Activated naive CD4-positive, alpha-beta T cell treated with Interleukin-2 at 50 U/mL for 16 hours (primary cell): ENCODE measurements at regions not wholly inside any gene's neighbourhood (a gene's known extent, or its start where the extent isn't known, plus 50 kb on each side); places are given as distances from the start of the nearest gene placed in this dataset.
"Not testable (repeated sequence)": the region's sequence is repeated elsewhere in the genome, so short reads cannot be mapped to it uniquely, and the experiment has no call there.

Source experiments
- DNase-seq: peaks from one replicate; pipeline ENCODE4 v3.0.0-alpha.2; 2020

GRCh38 chr4:130703211-130703935 lies 1607.4 kb downstream of the C4orf33 start:
- DNase-seq: no peak

- no peak for DNase-seq
These were observed 1609.1 kb downstream of the C4orf33 start for GRCh38 chr4:130705023-130705422.

DNA sequence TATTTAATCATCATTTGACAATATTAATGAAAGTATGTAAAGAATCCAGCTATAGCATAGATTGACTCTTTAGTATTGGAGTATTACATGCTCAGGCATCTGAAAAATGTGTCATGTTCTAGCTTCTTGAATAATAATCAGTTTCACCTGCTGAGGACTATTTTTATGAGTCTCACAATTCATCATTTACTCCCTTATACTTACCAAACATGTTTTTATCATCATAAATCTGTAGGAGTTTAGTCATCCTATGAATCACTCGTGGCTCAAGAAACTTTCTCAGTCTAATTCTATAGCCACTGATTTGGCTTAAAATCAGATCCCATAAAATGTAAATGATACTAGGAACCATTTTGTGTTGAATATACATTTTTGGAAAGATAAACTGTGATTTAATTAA lies 1616.1 kb downstream of the C4orf33 start:
- DNase-seq: no peak

GRCh38 chr4:130714006-130714405 lies 1618.1 kb downstream of the C4orf33 start:
- DNase-seq: no peak

- DNase-seq: no peak
These were observed 1626.4 kb downstream of the C4orf33 start for GRCh38 chr4:130722361-130722760.

DNA sequence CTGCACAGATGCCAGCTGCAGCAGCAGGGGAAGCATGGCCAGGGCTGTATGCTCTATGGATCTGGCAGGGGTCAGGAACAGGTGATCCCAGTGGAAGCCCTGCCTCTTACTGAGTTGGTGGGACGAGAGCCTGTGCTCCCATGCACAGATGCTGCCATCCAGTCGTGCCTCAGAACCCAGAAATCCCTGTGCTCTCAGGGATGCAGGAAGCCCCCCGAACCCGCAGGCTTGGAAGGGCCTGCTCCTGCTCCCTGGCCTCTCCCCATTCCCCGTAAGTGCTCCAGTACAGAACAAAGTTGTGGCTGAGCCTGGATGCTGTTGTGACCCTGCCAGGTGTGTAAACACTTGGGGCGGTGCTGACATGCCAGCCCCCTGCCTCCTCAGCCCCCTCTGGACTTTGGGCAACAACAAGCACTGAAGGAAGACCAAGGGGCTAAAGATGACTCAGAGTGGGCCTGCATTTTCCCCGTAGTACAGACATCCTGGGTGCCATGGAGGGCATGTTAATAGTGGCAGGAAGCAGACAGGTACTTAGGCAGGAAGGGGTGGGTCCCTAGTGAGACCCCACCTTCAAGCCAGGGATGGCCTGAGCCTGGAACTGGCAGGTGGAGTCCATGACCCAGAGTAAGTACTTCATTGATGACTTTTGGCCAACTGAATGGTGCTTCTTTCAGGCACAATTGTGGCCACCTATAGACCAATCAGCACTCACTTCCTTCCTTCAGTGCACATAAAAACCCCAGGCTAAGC lies 1640.7 kb downstream of the C4orf33 start:
- no peak for DNase-seq

DNA sequence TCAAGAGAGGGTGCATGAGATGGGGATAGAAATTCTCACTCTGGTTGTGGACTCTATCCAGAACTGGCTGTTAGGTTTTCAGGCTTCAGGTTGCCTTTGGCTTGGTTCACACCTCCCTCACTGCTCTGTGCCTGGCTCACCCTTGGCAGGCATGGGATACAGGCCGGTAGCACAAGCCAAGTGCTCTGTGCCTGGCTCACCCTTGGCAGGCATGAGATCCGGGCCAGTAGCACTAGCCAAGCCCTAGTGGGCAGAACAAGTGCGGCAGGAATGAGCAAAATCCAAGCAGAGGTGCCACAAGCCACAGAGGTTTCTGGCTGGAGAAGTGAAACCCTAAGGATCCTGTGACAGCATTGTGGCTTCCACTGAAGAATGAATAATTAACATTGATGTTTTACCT lies 1642.3 kb downstream of the C4orf33 start:
- no peak for DNase-seq

DNA sequence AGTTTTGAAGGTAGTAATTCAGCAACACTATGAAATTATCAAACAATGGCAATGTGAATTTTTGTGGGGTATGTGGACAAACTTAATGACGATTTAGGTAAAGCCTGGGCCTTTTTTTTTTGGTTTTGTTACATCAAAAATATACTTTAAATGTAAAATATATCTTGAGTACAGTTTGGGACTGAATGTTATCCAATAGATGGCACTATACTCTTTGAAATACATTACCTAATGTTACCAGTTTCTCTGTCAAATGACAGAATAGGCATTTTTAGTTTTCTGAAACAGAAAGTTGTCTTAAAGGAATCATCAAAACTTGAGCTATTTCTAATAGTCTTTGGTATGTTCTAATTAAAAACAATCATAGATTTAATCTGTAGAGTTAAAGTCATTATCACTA lies 1651.9 kb downstream of the C4orf33 start:
- DNase-seq: no peak

- DNase-seq: no peak
These were observed 1658.0 kb downstream of the C4orf33 start for GRCh38 chr4:130753926-130754325.

DNA sequence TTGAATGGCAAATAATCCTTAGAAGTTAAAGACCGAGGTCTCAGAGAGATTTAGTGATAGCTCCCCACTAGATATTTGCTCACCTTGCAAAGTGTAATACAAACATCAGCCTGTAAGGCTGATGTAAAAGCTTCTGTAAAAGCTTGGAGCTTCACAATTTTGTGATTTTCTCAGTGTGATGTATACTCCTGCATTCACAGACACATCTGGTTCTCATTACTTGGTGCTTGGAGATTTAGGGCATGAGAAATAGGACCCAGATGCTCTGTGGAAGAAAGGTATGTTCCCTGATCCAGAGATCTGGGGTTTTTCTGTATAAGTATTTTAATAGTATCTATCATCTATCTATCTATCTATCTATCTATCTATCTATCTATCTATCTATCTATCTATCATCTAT lies 1664.3 kb downstream of the C4orf33 start:
- no peak for DNase-seq

DNA sequence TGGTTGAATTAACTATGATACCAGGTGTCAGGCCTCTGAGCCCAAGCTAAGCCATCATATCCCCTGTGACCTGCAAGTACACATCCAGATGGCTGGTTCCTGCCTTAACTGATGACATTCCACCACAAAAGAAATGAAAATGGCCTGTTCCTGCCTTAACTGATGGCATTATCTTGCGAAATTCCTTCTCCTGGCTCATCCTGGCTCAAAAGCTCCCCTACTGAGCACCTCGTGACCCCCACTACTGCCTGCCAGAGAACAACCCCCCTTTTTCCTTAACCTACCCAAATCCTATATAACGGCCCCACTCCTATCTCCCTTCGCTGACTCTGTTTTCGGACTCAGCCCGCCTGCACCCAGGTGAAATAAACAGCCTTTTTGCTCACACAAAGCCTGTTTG lies 1671.4 kb downstream of the C4orf33 start:
- not testable (repeated sequence) for DNase-seq

DNA sequence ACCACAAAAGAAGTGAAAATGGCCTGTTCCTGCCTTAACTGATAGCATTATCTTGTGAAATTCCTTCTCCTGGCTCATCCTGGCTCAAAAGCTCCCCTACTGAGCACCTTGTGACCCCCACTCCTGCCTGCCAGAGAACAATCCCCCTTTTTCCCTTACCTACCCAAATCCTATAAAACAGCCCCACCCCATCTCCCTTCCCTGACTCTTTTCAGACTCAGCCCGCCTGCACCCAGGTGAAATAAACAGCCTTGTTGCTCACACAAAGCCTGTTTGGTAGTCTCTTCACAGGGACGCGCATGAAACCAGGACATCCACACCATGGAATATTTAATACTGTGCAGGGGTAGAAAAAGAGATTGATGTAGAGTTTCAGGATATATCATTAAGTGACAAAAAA lies 1677.0 kb downstream of the C4orf33 start:
- not testable (repeated sequence) for DNase-seq

- no peak for DNase-seq
These were observed 1712.5 kb downstream of the C4orf33 start for GRCh38 chr4:130808492-130808891.

DNA sequence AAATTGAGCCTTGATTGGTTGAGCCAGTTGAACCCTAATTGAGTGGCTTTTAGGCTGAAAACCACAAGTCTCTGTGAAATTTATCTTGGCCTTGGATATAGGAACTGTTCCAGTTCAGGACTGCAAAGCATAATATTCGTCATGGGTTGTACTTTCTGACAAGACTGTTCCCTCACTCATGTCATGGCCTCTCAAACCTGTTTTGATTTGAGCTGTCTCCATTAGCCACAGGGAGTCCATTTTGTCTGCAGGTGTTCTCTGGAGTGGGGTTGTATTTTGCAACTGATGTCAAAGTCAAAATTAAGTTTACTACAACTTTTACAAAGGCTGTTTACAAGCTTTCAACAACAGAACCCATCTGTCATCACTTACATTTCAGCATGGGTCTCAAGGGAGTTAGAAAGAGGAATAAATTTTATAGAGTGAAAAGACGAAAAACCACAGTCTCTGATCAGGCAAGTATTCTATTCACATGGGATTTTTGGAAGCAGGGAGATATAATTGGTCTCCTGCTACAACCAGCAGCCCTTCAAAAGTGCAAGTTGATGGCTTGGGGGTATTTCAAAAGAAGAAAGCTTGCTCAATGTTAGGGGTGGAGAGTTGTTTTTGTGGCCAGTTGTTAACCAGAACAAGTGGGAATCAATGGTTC lies 1716.3 kb downstream of the C4orf33 start:
- no peak for DNase-seq

DNA sequence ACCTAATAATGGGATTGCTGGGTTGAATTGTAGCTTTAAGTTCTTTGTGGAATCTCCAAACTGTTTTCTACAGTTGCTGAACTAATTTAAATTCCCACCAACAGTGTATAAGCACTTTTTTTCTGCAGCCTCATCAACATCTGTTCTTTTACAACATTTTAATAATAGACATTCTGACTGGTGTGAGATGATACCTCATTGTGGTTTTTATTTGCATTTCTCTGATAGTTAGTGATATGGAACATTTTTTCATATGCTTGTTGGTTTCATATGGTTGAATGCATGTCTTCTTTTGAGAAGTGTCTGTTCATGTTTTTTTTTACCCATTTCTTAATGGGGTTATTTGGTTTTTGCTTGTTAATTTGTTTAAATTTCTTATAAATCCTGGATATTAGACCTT lies 1718.9 kb downstream of the C4orf33 start:
- DNase-seq: no peak

GRCh38 chr4:130820448-130820847 lies 1724.5 kb downstream of the C4orf33 start:
- DNase-seq: no peak

DNA sequence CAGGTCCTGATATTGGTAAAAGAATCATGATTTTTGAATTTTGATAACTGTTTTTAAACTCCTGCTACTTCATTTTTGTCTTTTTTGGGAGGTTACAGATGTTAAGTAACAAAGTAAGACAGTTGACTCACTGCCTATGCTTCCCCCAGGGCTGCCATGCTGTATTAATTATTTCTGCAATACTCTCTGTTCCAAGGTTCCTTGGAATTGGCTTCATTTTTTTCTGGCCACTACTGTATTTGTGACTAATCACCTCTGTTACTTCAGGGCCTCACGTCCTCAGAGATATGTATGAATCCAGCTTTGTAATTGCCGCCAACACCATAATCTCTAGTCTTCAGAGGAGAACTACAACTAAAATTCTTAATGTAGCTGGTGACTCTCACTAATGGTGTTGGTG lies 1729.3 kb downstream of the C4orf33 start:
- no peak for DNase-seq

- DNase-seq: no peak
These were observed 1754.1 kb downstream of the C4orf33 start for GRCh38 chr4:130850019-130850524.

- DNase-seq: no peak
These were observed 1755.2 kb downstream of the C4orf33 start for GRCh38 chr4:130851107-130851506.

DNA sequence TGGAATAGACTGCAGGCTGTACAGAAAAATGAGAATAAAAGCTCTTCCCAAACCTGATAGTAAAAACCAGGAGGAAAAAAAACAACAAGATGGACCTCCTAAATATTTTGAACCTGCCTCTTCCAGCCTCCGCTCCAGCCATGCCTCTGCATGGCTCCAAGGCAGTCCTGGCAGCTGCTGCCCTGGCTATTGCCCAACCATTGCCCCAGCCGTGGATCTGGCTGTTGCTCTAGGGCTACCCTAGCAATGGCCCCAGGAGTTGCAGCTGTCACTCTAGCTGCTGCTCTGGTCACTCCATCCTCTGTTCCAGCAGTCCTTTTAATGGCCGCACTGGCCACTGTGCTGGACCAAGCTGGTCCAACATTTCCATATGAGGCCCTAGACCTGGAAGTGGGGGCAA lies 1756.0 kb downstream of the C4orf33 start:
- no peak for DNase-seq

GRCh38 chr4:130855533-130855932 lies 1759.6 kb downstream of the C4orf33 start:
- no peak for DNase-seq

GRCh38 chr4:130859991-130860390 lies 1764.0 kb downstream of the C4orf33 start:
- no peak for DNase-seq

DNA sequence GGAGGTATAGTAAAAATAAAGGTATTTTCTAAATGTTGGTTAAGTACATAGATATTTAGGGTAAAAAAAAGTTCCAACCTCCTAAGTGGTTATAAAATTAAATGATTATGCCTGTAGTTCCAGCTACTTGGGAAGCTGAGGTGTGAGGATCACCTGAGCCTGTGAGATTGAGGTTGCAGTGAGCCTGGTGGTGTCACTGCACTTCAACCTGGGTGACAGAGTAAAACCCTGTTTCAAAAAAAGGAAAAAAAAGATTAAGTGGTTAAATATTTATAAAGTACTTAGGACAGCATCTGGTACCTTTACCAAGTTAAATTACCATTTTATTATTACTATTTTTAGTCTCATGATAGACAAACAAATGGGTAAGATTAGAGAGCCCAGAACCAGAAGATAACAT lies 1801.0 kb downstream of the C4orf33 start:
- no peak for DNase-seq

- no peak for DNase-seq
These were observed 1805.4 kb downstream of the C4orf33 start for GRCh38 chr4:130901321-130901720.
